SU-DHL-6 (cell line): ENCODE measurements at regions not wholly inside any gene's neighbourhood (a gene's known extent, or its start where the extent isn't known, plus 50 kb on each side); places are given as distances from the start of the nearest gene placed in this dataset.
A peak's percentile ranks its signal among the peaks of the same experiment; 100 is the strongest.

Experiments
- H2AFZ ChIP-seq: fragments of 200-600 bp; sonication (generic); 2 replicates; pipeline ENCODE4 v1.6.1; 2014; ENCODE audit warnings: low read depth, mild to moderate bottlenecking, moderate library complexity, mixed read lengths, antibody characterized with exemption, low read length; ENCODE audit not compliant: severe bottlenecking
- H3F3A ChIP-seq: fragments of 200-600 bp; shearing (Covaris generic); 2 replicates; pipeline ENCODE4 v1.6.0; 2016; ENCODE audit warnings: antibody characterized with exemption, mild to moderate bottlenecking; ENCODE audit not compliant: insufficient read depth
- H3K27ac ChIP-seq: fragments of 200-600 bp; sonication (generic); 2 replicates; pipeline ENCODE4 v1.5.1; 2016; ENCODE audit warnings: low read depth, mild to moderate bottlenecking, low read length, moderate library complexity, mixed read lengths
- H3K27me3 ChIP-seq: fragments of 200-600 bp; sonication (generic), shearing (Covaris generic); 2 replicates; pipeline ENCODE4 v1.6.0; 2014; ENCODE audit warnings: mild to moderate bottlenecking, low read length
- H3K36me3 ChIP-seq: fragments of 200-600 bp; sonication (generic); 2 replicates; pipeline ENCODE4 v1.6.1; 2014; ENCODE audit warnings: mild to moderate bottlenecking, low read length, mixed read lengths
- H3K4me2 ChIP-seq: fragments of 300-600, 200-600 bp; shearing (Covaris generic), sonication (generic); 2 replicates; pipeline ENCODE4 v1.6.0; 2014; ENCODE audit warnings: low read length, low read depth, mild to moderate bottlenecking; ENCODE audit not compliant: poor library complexity, severe bottlenecking
- H3K4me3 ChIP-seq: fragments of 200-600 bp; sonication (generic); 2 replicates; pipeline ENCODE4 v1.5.1; 2014; ENCODE audit warnings: antibody characterized with exemption, low read length, mild to moderate bottlenecking, mixed read lengths; ENCODE audit not compliant: insufficient read depth, poor library complexity, severe bottlenecking
- H3K79me2 ChIP-seq: fragments of 200-600 bp; sonication (generic); 2 replicates; pipeline ENCODE4 v1.6.1; 2014; ENCODE audit warnings: mild to moderate bottlenecking, low read length, moderate library complexity; ENCODE audit not compliant: insufficient read depth
- H3K9ac ChIP-seq: fragments of 200-600 bp; sonication (generic); 2 replicates; pipeline ENCODE4 v1.7.0; 2014; ENCODE audit warnings: mild to moderate bottlenecking, low read length
- H3K9me2 ChIP-seq: fragments of 200-600 bp; sonication (generic); replicated peaks from 2 replicates; pipeline ENCODE4 v1.6.1; 2014; ENCODE audit warnings: low read length; ENCODE audit not compliant: insufficient read depth
- H3K9me3 ChIP-seq: fragments of 200-600 bp; sonication (generic); 2 replicates; pipeline ENCODE4 v1.6.1; 2014; ENCODE audit warnings: low read length, mixed read lengths; ENCODE audit not compliant: insufficient read depth
- H4K20me1 ChIP-seq: fragments of 200-600 bp; sonication (generic); 2 replicates; pipeline ENCODE4 v1.6.1; 2014; ENCODE audit warnings: low read depth, mild to moderate bottlenecking, antibody characterized with exemption, low read length, moderate library complexity, mixed read lengths
- CTCF ChIP-seq: fragments of 200-600 bp; sonication (generic); IDR thresholded peaks from one replicate; pipeline ENCODE4 v1.5.1; 2017; ENCODE audit warnings: antibody characterized with exemption, mild to moderate bottlenecking, low read length, moderate library complexity; ENCODE audit not compliant: insufficient read depth, poor library complexity, severe bottlenecking
- EZH2phosphoT487 ChIP-seq: fragments of 200-600 bp; sonication (generic), shearing (Covaris generic); conservative IDR thresholded peaks from 2 replicates; pipeline ENCODE4 v1.6.1; 2018; ENCODE audit warnings: mild to moderate bottlenecking, antibody characterized with exemption, low read length, moderate library complexity, mixed read lengths

- Histone ChIP-seq H3K36me3 (no peaks in the 10 kb centered on the region), H3K27ac (no peak overlapping the region), H2AFZ (no peak overlapping the region), H4K20me1 (no peaks in the 10 kb centered on the region), H3K79me2 (no peaks in the 10 kb centered on the region), H3K27me3 (no peaks in the 10 kb centered on the region), H3K4me3 (no peak overlapping the region), H3K4me2 (peak overlapping the region; percentile 43), H3F3A (no peaks in the 10 kb centered on the region; the same call in 1 of the 2 replicates), H3K9me3 (no peaks in the 10 kb centered on the region), H3K9ac (no peak overlapping the region), H3K9me2 (no peaks in the 10 kb centered on the region)
- TF ChIP-seq CTCF (no peak), EZH2phosphoT487 (no peak)
Observed at GRCh38 chr21:25456672-25457071, 150.6 kb downstream of the MRPL39 start.

- no peak overlapping the region for H3K4me2 ChIP-seq
- TF ChIP-seq CTCF (no peak), EZH2phosphoT487 (no peak)
- H3K9ac ChIP-seq: no peak overlapping the region
- H3K36me3 ChIP-seq: no peaks in the 10 kb centered on the region
- no peak overlapping the region for H2AFZ ChIP-seq
- no peak overlapping the region for H3K4me3 ChIP-seq
- no peaks in the 10 kb centered on the region for H3K9me2 ChIP-seq
- H4K20me1 ChIP-seq: no peaks in the 10 kb centered on the region
- H3K27me3 ChIP-seq: no peaks in the 10 kb centered on the region
- H3K27ac ChIP-seq: no peak overlapping the region
- H3K79me2 ChIP-seq: no peaks in the 10 kb centered on the region
- H3F3A ChIP-seq: no peaks in the 10 kb centered on the region; the same call in 1 of the 2 replicates
- H3K9me3 ChIP-seq: peaks cover 8% of the 10 kb centered on the region; the same call in 1 of the 2 replicates
Observed at GRCh38 chr21:25453524-25453923, 153.8 kb downstream of the MRPL39 start.

- Histone ChIP-seq H3K27me3 (no peaks in the 10 kb centered on the region), H3K9me3 (peaks cover 8% of the 10 kb centered on the region; the same call in 1 of the 2 replicates), H3K79me2 (no peaks in the 10 kb centered on the region), H3F3A (no peaks in the 10 kb centered on the region; the same call in 1 of the 2 replicates), H3K4me2 (no peak overlapping the region), H3K36me3 (no peaks in the 10 kb centered on the region), H3K9me2 (no peaks in the 10 kb centered on the region), H2AFZ (no peak overlapping the region), H3K27ac (no peak overlapping the region), H3K9ac (no peak overlapping the region), H4K20me1 (no peaks in the 10 kb centered on the region), H3K4me3 (no peak overlapping the region)
- TF ChIP-seq CTCF: no peak
- no peak for TF ChIP-seq EZH2phosphoT487
Observed at GRCh38 chr21:25449950-25450349, 157.3 kb downstream of the MRPL39 start.
